ENCODE measurements at regions not wholly inside any gene's neighbourhood (a gene's known extent, or its start where the extent isn't known, plus 50 kb on each side); places are given as distances from the start of the nearest gene placed in this dataset.

- Histone ChIP-seq H3K36me3 (ENCODE audit: control insufficient read depth in 2 of 2, extremely low read depth in 1 of 2, insufficient read depth in 2 of 2, low read length in 2 of 2) (no peaks in the 10 kb centered on the region), H2AFZ (ENCODE audit: control insufficient read depth, low read length) (no peak overlapping the region), H3K9me1 (ENCODE audit: control insufficient read depth, extremely low read depth, insufficient read depth, low read length) (no peaks in the 10 kb centered on the region), H3K9ac (ENCODE audit: control insufficient read depth, extremely low read depth, insufficient read depth, low read length) (no peak overlapping the region), H3K27ac (ENCODE audit: control insufficient read depth, insufficient read depth, low read length) (no peak overlapping the region), H3K79me2 (ENCODE audit: control insufficient read depth, insufficient read depth, low read length) (no peaks in the 10 kb centered on the region), H4K20me1 (ENCODE audit: control insufficient read depth, extremely low read depth, insufficient read depth, low read length) (no peaks in the 10 kb centered on the region), H3K4me2 (ENCODE audit: control insufficient read depth, extremely low read depth, insufficient read depth, low read depth, low read length) (no peak overlapping the region), H3K4me3 (ENCODE audit: control insufficient read depth in 2 of 3, extremely low read depth in 1 of 3, insufficient read depth in 2 of 3, low read depth in 1 of 3, low read length in 3 of 3) (no peak overlapping the region), H3K9me3 (ENCODE audit: control insufficient read depth, low read depth, low read length) (no peaks in the 10 kb centered on the region), H3K4me1 (ENCODE audit: control insufficient read depth, extremely low read depth, insufficient read depth, low read length) (no peaks in the 10 kb centered on the region), H3K27me3 (ENCODE audit: control insufficient read depth, extremely low read depth, insufficient read depth, low read length) (no peaks in the 10 kb centered on the region)
- dilution Hi-C loops (cut with MboI; ENCODE audit: extremely low pct_ligation_motif_present, low sequenced_read_pairs), result no loop called here
- no peak for TF ChIP-seq EZH2 (IDR thresholded peaks at IDR 0.05; ENCODE audit: low read length)
- no peak for TF ChIP-seq CTCF (optimal IDR thresholded peaks at IDR 0.05 in 1 of 3, IDR thresholded peaks at IDR 0.05 in 1 of 3, conservative IDR thresholded peaks at IDR 0.05 in 1 of 3; ENCODE audit: extremely low read depth in 1 of 3, insufficient read depth in 2 of 3, low read length in 3 of 3)
- DNase-seq (ENCODE audit: low read depth, low spot score), result no peak
- FAIRE-seq, result no peak
These were observed 258.3 kb downstream of the SRGAP2C start for GRCh38 chr1:121443001-121443540.

- dilution Hi-C loops (cut with MboI; ENCODE audit: extremely low pct_ligation_motif_present, low sequenced_read_pairs), result no loop called here
- no peaks in the 10 kb centered on the region for H3K27me3 ChIP-seq (ENCODE audit: control insufficient read depth, extremely low read depth, insufficient read depth, low read length)
- no peak overlapping the region for H3K9ac ChIP-seq (ENCODE audit: control insufficient read depth, extremely low read depth, insufficient read depth, low read length)
- FAIRE-seq, result no peak
- no peak overlapping the region for H3K4me2 ChIP-seq (ENCODE audit: control insufficient read depth, extremely low read depth, insufficient read depth, low read depth, low read length)
- H2AFZ ChIP-seq (ENCODE audit: control insufficient read depth, low read length), result no peak overlapping the region
- no peak overlapping the region for H3K27ac ChIP-seq (ENCODE audit: control insufficient read depth, insufficient read depth, low read length)
- no peaks in the 10 kb centered on the region for H3K9me1 ChIP-seq (ENCODE audit: control insufficient read depth, extremely low read depth, insufficient read depth, low read length)
- H3K79me2 ChIP-seq (ENCODE audit: control insufficient read depth, insufficient read depth, low read length), result no peaks in the 10 kb centered on the region
- H3K9me3 ChIP-seq (ENCODE audit: control insufficient read depth, low read depth, low read length), result no peaks in the 10 kb centered on the region
- no peak for DNase-seq (ENCODE audit: low read depth, low spot score)
- TF ChIP-seq CTCF (optimal IDR thresholded peaks at IDR 0.05 in 1 of 3, IDR thresholded peaks at IDR 0.05 in 1 of 3, conservative IDR thresholded peaks at IDR 0.05 in 1 of 3; ENCODE audit: extremely low read depth in 1 of 3, insufficient read depth in 2 of 3, low read length in 3 of 3), result no peak
- no peak for TF ChIP-seq EZH2 (IDR thresholded peaks at IDR 0.05; ENCODE audit: low read length)
- no peak overlapping the region for H3K4me3 ChIP-seq (ENCODE audit: control insufficient read depth in 2 of 3, extremely low read depth in 1 of 3, insufficient read depth in 2 of 3, low read depth in 1 of 3, low read length in 3 of 3)
- no peaks in the 10 kb centered on the region for H3K36me3 ChIP-seq (ENCODE audit: control insufficient read depth in 2 of 2, extremely low read depth in 1 of 2, insufficient read depth in 2 of 2, low read length in 2 of 2)
- no peaks in the 10 kb centered on the region for H3K4me1 ChIP-seq (ENCODE audit: control insufficient read depth, extremely low read depth, insufficient read depth, low read length)
- no peaks in the 10 kb centered on the region for H4K20me1 ChIP-seq (ENCODE audit: control insufficient read depth, extremely low read depth, insufficient read depth, low read length)
These were observed 259.3 kb downstream of the SRGAP2C start for GRCh38 chr1:121444096-121444495.
